ENCODE measurements at regions not wholly inside any gene's neighbourhood (a gene's known extent, or its start where the extent isn't known, plus 50 kb on each side); places are given as distances from the start of the nearest gene placed in this dataset.

DNA sequence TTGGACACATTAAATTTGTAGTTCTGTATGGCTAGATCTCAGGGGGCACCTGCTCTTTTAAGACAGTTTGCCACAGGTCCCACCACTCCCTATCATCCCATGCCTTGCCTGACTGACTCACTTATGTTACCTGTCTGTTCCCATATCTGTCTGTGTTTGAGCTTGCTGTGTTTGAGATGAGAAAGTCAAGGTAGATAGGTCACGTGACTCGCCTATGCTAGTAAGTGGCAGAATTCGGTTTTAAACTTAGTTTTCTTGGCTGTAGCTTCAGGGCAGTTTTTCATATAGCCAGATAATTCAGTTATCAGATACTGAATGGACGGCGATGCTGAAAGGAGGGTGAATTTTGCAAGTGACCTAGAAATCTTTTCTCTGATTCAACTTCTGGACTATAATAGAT, 348.4 kb downstream of the RPS24 start:
- Histone ChIP-seq H2AK5ac (ENCODE audit: low read length) (no peak overlapping the region), H3K4me1 (ENCODE audit: control insufficient read depth, low read depth, low read length) (no peaks in the 10 kb centered on the region), H3K4ac (ENCODE audit: low read depth, low read length) (no peak overlapping the region), H3K36me3 (ENCODE audit: control insufficient read depth, insufficient read depth, low read length) (no peaks in the 10 kb centered on the region), H3K27ac (ENCODE audit: low read depth, low read length) (no peak overlapping the region), H4K5ac (ENCODE audit: low read length) (no peak overlapping the region), H3K4me3 (ENCODE audit: low read length) (no peak overlapping the region), H3K79me2 (ENCODE audit: control insufficient read depth, insufficient read depth, low read length) (no peaks in the 10 kb centered on the region), H3K56ac (ENCODE audit: low read length) (no peak overlapping the region), H2BK120ac (ENCODE audit: low read depth, low read length) (no peak overlapping the region), H3K79me1 (ENCODE audit: low read length) (no peaks in the 10 kb centered on the region), H3K9ac (ENCODE audit: low read length) (no peak overlapping the region), H2BK5ac (ENCODE audit: low read length) (no peak overlapping the region), H3K23ac (ENCODE audit: low read length) (no peak overlapping the region), H3K4me2 (ENCODE audit: low read length) (no peak overlapping the region), H4K8ac (ENCODE audit: low read depth, low read length) (no peak overlapping the region), H3K27me3 (ENCODE audit: insufficient read depth, low read length, poor library complexity) (no peaks in the 10 kb centered on the region), H2BK15ac (replicated peaks; ENCODE audit: low read depth) (no peak overlapping the region), H3K18ac (ENCODE audit: low read length) (no peak overlapping the region)
- DNase-seq = no peak
- no CpG with 5 or more reads among the region's 5 CpGs for WGBS (ENCODE audit: extremely low coverage, insufficient coverage, low lambda C conversion rate)

DNA sequence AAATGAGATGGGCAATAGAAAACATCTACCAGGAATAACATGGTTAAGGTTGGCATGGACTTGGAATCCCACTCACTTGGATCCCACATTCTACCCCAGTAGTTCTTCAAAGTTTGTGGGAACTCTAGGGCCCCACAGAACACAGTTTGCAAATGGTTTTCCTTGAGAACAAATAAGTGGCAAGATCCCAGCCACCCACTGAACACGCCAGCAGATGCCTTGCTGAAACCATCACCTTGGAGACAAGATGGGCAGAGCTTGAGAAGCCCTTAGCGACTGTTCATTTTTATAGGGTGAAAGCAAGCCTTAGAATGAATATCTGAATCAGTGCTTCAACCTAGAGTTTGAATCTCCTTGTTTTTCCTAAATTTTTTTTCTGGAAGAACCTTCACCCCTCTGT, 349.1 kb downstream of the RPS24 start:
- no CpG with 5 or more reads among the region's 2 CpGs for WGBS (ENCODE audit: extremely low coverage, insufficient coverage, low lambda C conversion rate)
- H3K27me3 ChIP-seq (ENCODE audit: insufficient read depth, low read length, poor library complexity) = no peaks in the 10 kb centered on the region
- no peaks in the 10 kb centered on the region for H3K79me2 ChIP-seq (ENCODE audit: control insufficient read depth, insufficient read depth, low read length)
- no peak overlapping the region for H2AK5ac ChIP-seq (ENCODE audit: low read length)
- H2BK120ac ChIP-seq (ENCODE audit: low read depth, low read length) = no peak overlapping the region
- no peak overlapping the region for H2BK5ac ChIP-seq (ENCODE audit: low read length)
- no peaks in the 10 kb centered on the region for H3K36me3 ChIP-seq (ENCODE audit: control insufficient read depth, insufficient read depth, low read length)
- H3K4me3 ChIP-seq (ENCODE audit: low read length) = no peak overlapping the region
- H3K27ac ChIP-seq (ENCODE audit: low read depth, low read length) = no peak overlapping the region
- no peak for DNase-seq
- H3K23ac ChIP-seq (ENCODE audit: low read length) = no peak overlapping the region
- no peak overlapping the region for H3K4ac ChIP-seq (ENCODE audit: low read depth, low read length)
- H3K4me1 ChIP-seq (ENCODE audit: control insufficient read depth, low read depth, low read length) = no peaks in the 10 kb centered on the region
- H3K56ac ChIP-seq (ENCODE audit: low read length) = no peak overlapping the region
- H2BK15ac ChIP-seq (replicated peaks; ENCODE audit: low read depth) = no peak overlapping the region
- no peak overlapping the region for H3K9ac ChIP-seq (ENCODE audit: low read length)
- H4K5ac ChIP-seq (ENCODE audit: low read length) = no peak overlapping the region
- no peaks in the 10 kb centered on the region for H3K79me1 ChIP-seq (ENCODE audit: low read length)
- no peak overlapping the region for H3K4me2 ChIP-seq (ENCODE audit: low read length)
- H4K8ac ChIP-seq (ENCODE audit: low read depth, low read length) = no peak overlapping the region
- H3K18ac ChIP-seq (ENCODE audit: low read length) = no peak overlapping the region

DNA sequence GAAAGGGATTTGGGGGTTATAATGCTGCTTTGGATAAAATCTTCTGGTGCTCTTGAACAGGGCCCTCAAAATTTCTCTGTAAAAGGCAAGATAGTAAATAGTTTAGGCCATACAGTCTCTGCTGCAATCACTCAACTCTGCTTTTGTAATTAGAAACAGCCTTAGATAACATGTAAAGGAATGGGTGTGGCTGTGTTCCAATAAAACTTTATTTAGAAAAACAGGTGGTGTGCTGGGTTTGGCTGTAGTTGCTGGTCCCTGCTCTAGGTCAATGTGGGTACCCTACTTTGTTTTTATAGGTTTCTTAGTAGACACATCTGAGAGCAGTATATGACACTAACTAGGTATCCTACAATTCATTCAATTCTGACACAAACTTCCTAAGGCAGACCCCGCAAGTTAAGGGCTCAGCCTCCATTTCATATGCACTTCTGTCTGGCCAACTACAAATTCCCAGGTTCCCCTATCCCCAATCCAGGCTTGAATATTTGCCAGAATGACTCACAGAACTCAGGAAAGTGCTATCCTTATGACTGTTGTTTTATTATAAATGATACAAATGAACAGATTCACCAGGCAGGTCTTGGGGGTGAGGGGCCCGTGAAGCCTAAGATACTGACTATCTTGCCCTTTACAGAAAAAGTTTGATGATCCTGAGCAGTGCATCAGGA, 349.9 kb downstream of the RPS24 start:
- no peak overlapping the region for H2BK5ac ChIP-seq (ENCODE audit: low read length)
- no peak overlapping the region for H3K18ac ChIP-seq (ENCODE audit: low read length)
- H2BK15ac ChIP-seq (replicated peaks; ENCODE audit: low read depth) = no peak overlapping the region
- H4K5ac ChIP-seq (ENCODE audit: low read length) = no peak overlapping the region
- H3K23ac ChIP-seq (ENCODE audit: low read length) = no peak overlapping the region
- no peaks in the 10 kb centered on the region for H3K27me3 ChIP-seq (ENCODE audit: insufficient read depth, low read length, poor library complexity)
- H3K4ac ChIP-seq (ENCODE audit: low read depth, low read length) = no peak overlapping the region
- H3K4me2 ChIP-seq (ENCODE audit: low read length) = no peak overlapping the region
- DNase-seq = no peak
- no peak overlapping the region for H3K56ac ChIP-seq (ENCODE audit: low read length)
- no peak overlapping the region for H2BK120ac ChIP-seq (ENCODE audit: low read depth, low read length)
- no CpG with 5 or more reads among the region's 2 CpGs for WGBS (ENCODE audit: extremely low coverage, insufficient coverage, low lambda C conversion rate)
- no peak overlapping the region for H2AK5ac ChIP-seq (ENCODE audit: low read length)
- no peaks in the 10 kb centered on the region for H3K36me3 ChIP-seq (ENCODE audit: control insufficient read depth, insufficient read depth, low read length)
- no peak overlapping the region for H3K4me3 ChIP-seq (ENCODE audit: low read length)
- no peaks in the 10 kb centered on the region for H3K79me1 ChIP-seq (ENCODE audit: low read length)
- H3K4me1 ChIP-seq (ENCODE audit: control insufficient read depth, low read depth, low read length) = no peaks in the 10 kb centered on the region
- H3K79me2 ChIP-seq (ENCODE audit: control insufficient read depth, insufficient read depth, low read length) = no peaks in the 10 kb centered on the region
- no peak overlapping the region for H3K9ac ChIP-seq (ENCODE audit: low read length)
- H4K8ac ChIP-seq (ENCODE audit: low read depth, low read length) = no peak overlapping the region
- no peak overlapping the region for H3K27ac ChIP-seq (ENCODE audit: low read depth, low read length)

DNA sequence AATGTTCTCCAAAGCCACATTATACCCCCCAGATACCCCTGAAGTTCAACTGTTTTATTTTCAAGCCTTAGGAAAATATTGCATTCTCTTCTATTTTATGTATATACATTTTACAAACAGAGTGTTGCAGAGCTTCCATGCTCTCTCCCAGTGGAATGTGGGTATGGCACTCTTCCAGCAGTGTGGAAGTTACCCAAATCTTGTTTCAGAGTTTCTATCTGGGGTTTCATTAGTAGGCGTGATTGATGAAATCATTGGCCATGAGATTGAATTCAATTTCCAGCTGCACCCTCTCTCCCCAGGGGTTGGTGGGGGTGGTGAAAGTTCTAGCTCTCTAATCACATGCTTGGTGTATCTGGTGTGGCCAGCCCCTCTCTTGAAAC, 350.4 kb downstream of the RPS24 start:
- Histone ChIP-seq H4K8ac (ENCODE audit: low read depth, low read length) (no peak overlapping the region), H3K27ac (ENCODE audit: low read depth, low read length) (no peak overlapping the region), H2BK120ac (ENCODE audit: low read depth, low read length) (no peak overlapping the region), H3K9ac (ENCODE audit: low read length) (no peak overlapping the region), H3K36me3 (ENCODE audit: control insufficient read depth, insufficient read depth, low read length) (no peaks in the 10 kb centered on the region), H2AK5ac (ENCODE audit: low read length) (no peak overlapping the region), H4K5ac (ENCODE audit: low read length) (no peak overlapping the region), H3K18ac (ENCODE audit: low read length) (no peak overlapping the region), H3K4me2 (ENCODE audit: low read length) (no peak overlapping the region), H2BK5ac (ENCODE audit: low read length) (no peak overlapping the region), H3K4ac (ENCODE audit: low read depth, low read length) (no peak overlapping the region), H3K56ac (ENCODE audit: low read length) (no peak overlapping the region), H3K79me2 (ENCODE audit: control insufficient read depth, insufficient read depth, low read length) (no peaks in the 10 kb centered on the region), H3K4me1 (ENCODE audit: control insufficient read depth, low read depth, low read length) (no peaks in the 10 kb centered on the region), H3K79me1 (ENCODE audit: low read length) (no peaks in the 10 kb centered on the region), H3K4me3 (ENCODE audit: low read length) (no peak overlapping the region), H3K27me3 (ENCODE audit: insufficient read depth, low read length, poor library complexity) (no peaks in the 10 kb centered on the region), H3K23ac (ENCODE audit: low read length) (no peak overlapping the region), H2BK15ac (replicated peaks; ENCODE audit: low read depth) (no peak overlapping the region)
- no peak for DNase-seq
- no CpG with 5 or more reads among the region's 1 CpG for WGBS (ENCODE audit: extremely low coverage, insufficient coverage, low lambda C conversion rate)

DNA sequence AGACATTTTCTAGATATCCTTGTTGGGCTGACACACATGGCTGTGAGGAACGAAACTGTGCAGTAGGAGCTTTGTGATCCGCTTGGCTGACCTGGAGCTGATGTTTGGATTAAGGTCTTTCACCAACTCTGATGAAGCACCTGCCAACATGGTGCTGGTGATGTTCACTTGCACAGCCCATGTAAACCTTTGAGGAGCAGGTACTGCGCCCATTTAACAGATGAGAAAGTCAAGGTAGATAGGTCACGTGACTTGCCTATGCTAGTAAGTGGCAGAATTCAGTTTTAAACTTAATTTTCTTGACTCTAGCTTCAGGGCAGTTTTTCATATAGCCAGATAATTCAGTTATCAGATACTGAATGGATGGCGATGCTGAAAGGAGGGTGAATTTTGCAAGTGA, 351.9 kb downstream of the RPS24 start:
- Histone ChIP-seq H3K4me2 (ENCODE audit: low read length) (no peak overlapping the region), H4K8ac (ENCODE audit: low read depth, low read length) (no peak overlapping the region), H2BK15ac (replicated peaks; ENCODE audit: low read depth) (no peak overlapping the region), H2BK120ac (ENCODE audit: low read depth, low read length) (no peak overlapping the region), H4K5ac (ENCODE audit: low read length) (no peak overlapping the region), H2AK5ac (ENCODE audit: low read length) (no peak overlapping the region), H3K79me2 (ENCODE audit: control insufficient read depth, insufficient read depth, low read length) (no peaks in the 10 kb centered on the region), H3K9ac (ENCODE audit: low read length) (no peak overlapping the region), H3K56ac (ENCODE audit: low read length) (no peak overlapping the region), H2BK5ac (ENCODE audit: low read length) (no peak overlapping the region), H3K23ac (ENCODE audit: low read length) (peak overlapping the region; percentile 7), H3K27ac (ENCODE audit: low read depth, low read length) (no peak overlapping the region), H3K4me3 (ENCODE audit: low read length) (no peak overlapping the region), H3K4me1 (ENCODE audit: control insufficient read depth, low read depth, low read length) (no peaks in the 10 kb centered on the region), H3K36me3 (ENCODE audit: control insufficient read depth, insufficient read depth, low read length) (no peaks in the 10 kb centered on the region), H3K79me1 (ENCODE audit: low read length) (no peaks in the 10 kb centered on the region), H3K27me3 (ENCODE audit: insufficient read depth, low read length, poor library complexity) (no peaks in the 10 kb centered on the region), H3K4ac (ENCODE audit: low read depth, low read length) (no peak overlapping the region), H3K18ac (ENCODE audit: low read length) (no peak overlapping the region)
- no peak for DNase-seq
- no CpG with 5 or more reads among the region's 5 CpGs for WGBS (ENCODE audit: extremely low coverage, insufficient coverage, low lambda C conversion rate)

DNA sequence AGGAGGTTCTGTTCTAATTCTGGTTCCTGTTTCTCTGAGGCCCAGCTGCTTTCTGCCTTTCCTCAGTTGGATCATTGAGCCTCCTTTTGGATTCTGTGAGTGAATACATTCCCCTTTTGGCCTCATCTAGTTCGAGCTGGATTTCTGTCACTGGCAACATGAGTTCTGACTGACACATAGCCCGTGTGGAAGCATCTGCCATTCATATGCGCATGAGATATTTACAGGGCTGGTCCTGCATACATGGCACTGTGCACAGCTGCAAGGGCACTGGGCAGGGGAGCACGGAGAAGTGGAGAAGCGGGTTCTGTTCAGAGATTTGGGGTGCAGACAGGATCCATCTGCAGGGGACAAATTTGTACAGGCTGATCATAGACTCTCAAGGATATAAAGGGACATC, 352.8 kb downstream of the RPS24 start:
- WGBS (ENCODE audit: extremely low coverage, insufficient coverage, low lambda C conversion rate) = no CpG with 5 or more reads among the region's 5 CpGs
- no peak overlapping the region for H3K27ac ChIP-seq (ENCODE audit: low read depth, low read length)
- H3K4me3 ChIP-seq (ENCODE audit: low read length) = no peak overlapping the region

More for the DNA sequence above, 352.8 kb downstream of the RPS24 start:
- no peak overlapping the region for H3K4ac ChIP-seq (ENCODE audit: low read depth, low read length)
- no peaks in the 10 kb centered on the region for H3K4me1 ChIP-seq (ENCODE audit: control insufficient read depth, low read depth, low read length)
- H4K5ac ChIP-seq (ENCODE audit: low read length) = no peak overlapping the region
- no peaks in the 10 kb centered on the region for H3K79me1 ChIP-seq (ENCODE audit: low read length)
- H3K18ac ChIP-seq (ENCODE audit: low read length) = no peak overlapping the region
- no peaks in the 10 kb centered on the region for H3K27me3 ChIP-seq (ENCODE audit: insufficient read depth, low read length, poor library complexity)
- H2BK120ac ChIP-seq (ENCODE audit: low read depth, low read length) = no peak overlapping the region
- H3K9ac ChIP-seq (ENCODE audit: low read length) = no peak overlapping the region
- no peak overlapping the region for H2BK15ac ChIP-seq (replicated peaks; ENCODE audit: low read depth)
- no peak for DNase-seq
- no peak overlapping the region for H2BK5ac ChIP-seq (ENCODE audit: low read length)
- no peaks in the 10 kb centered on the region for H3K79me2 ChIP-seq (ENCODE audit: control insufficient read depth, insufficient read depth, low read length)
- H4K8ac ChIP-seq (ENCODE audit: low read depth, low read length) = no peak overlapping the region
- H3K23ac ChIP-seq (ENCODE audit: low read length) = no peak overlapping the region
- H3K56ac ChIP-seq (ENCODE audit: low read length) = no peak overlapping the region
- H3K36me3 ChIP-seq (ENCODE audit: control insufficient read depth, insufficient read depth, low read length) = no peaks in the 10 kb centered on the region
- no peak overlapping the region for H2AK5ac ChIP-seq (ENCODE audit: low read length)
- H3K4me2 ChIP-seq (ENCODE audit: low read length) = no peak overlapping the region

Data from mesendoderm (in vitro differentiated cells).